Tibial nerve (tissue), 4 donors: ENCODE measurements at regions not wholly inside any gene's neighbourhood (a gene's known extent, or its start where the extent isn't known, plus 50 kb on each side); places are given as distances from the start of the nearest gene placed in this dataset.

ENCODE experiments used
- DNase-seq, 2 donors: peaks; one replicate each; pipeline ENCODE4 v3.0.0-alpha.2; 2019; ENCODE audit warnings: low spot score in 2 of 2
- H3K27ac ChIP-seq, 4 donors: fragments of 200-600 bp; sonication (generic) in 3 of 4; one replicate each; pipeline ENCODE4 v1.5.1; 2017 to 2019; ENCODE audit warnings: mild to moderate bottlenecking in 1 of 4
- H3K27me3 ChIP-seq, 2 donors: fragments of 200-600 bp; sonication (generic) in 1 of 2; one replicate each; pipeline versions ENCODE4 v1.5.1 to v1.6.0; 2017 to 2019
- H3K36me3 ChIP-seq, 3 donors: fragments of 200-600 bp; sonication (generic); one replicate each; pipeline ENCODE4 v1.5.1; 2018 to 2019
- H3K4me1 ChIP-seq, 4 donors: fragments of 200-600 bp; sonication (generic) in 3 of 4; one replicate each; pipeline ENCODE4 v1.5.1; 2017 to 2019
- H3K4me3 ChIP-seq, 4 donors: fragments of 200-600 bp; sonication (generic) in 3 of 4; one replicate each; pipeline ENCODE4 v1.5.1; 2017 to 2019; ENCODE audit warnings: mild to moderate bottlenecking in 1 of 4, moderate library complexity in 1 of 4
- H3K9me3 ChIP-seq, 4 donors: fragments of 200-600 bp; sonication (generic) in 3 of 4; one replicate each; pipeline ENCODE4 v1.5.1; 2017 to 2019
- EP300 ChIP-seq, 2 donors: sonication (generic); formaldehyde crosslinking; IDR thresholded peaks; one replicate each; pipeline ENCODE4 v1.6.1; 2017; ENCODE audit warnings: antibody characterized with exemption in 2 of 2, mild to moderate bottlenecking in 1 of 2
- POLR2A ChIP-seq, 2 donors: fragments of 450-650 bp; IDR thresholded peaks; one replicate each; pipeline ENCODE4 v1.6.1; 2017; ENCODE audit warnings: antibody characterized with exemption in 2 of 2, mild to moderate bottlenecking in 2 of 2, moderate library complexity in 2 of 2
- WGBS, 2 donors: methylation state at CpG; one replicate each; pipeline ENCODE4 v1.1.5; 2018; 5-methylcytosine and 5-hydroxymethylcytosine counted together
- TF ChIP-seq, protein P1 (sequence below), 5 experiments: fragments of 200-600 bp in 3 of 5; fragments of 450-650 bp in 2 of 5; sonication (generic) in 3 of 5; IDR thresholded peaks; one replicate each; pipeline ENCODE4 v1.5.1; 2016 to 2019; ENCODE audit warnings: antibody characterized with exemption in 5 of 5, mild to moderate bottlenecking in 3 of 5, moderate library complexity in 2 of 5

DNA sequence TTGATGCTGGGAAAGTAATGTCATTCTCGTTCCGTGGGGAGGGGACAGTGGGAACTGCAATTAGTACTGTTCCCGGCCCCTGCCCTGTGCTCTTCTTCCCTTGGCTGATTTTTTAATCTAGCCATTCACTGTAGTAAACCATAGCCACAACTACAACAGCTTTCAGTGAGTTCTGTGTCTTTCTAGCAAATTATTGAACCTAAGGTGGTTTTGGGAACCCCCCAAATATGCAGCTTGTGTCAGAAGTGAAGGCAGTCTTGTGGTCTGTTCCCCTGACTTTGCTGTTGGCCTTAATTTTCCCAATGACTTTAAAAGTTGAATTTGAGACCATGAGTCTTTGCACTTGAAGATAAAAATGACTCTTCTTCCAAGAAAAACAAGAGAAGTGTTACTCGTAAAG lies 114.3 kb upstream of the ETV6 start:
- Histone ChIP-seq H3K4me1 (no peaks in the 10 kb centered on the region), H3K27me3 (no peaks in the 10 kb centered on the region), H3K36me3 (no peaks in the 10 kb centered on the region), H3K27ac (no peak overlapping the region), H3K4me3 (no peak overlapping the region), H3K9me3 (peaks cover 0 to 4% (median 0%) of the 10 kb centered on the region in 4 donors)
- no peak for DNase-seq
- TF ChIP-seq, protein P1, sequence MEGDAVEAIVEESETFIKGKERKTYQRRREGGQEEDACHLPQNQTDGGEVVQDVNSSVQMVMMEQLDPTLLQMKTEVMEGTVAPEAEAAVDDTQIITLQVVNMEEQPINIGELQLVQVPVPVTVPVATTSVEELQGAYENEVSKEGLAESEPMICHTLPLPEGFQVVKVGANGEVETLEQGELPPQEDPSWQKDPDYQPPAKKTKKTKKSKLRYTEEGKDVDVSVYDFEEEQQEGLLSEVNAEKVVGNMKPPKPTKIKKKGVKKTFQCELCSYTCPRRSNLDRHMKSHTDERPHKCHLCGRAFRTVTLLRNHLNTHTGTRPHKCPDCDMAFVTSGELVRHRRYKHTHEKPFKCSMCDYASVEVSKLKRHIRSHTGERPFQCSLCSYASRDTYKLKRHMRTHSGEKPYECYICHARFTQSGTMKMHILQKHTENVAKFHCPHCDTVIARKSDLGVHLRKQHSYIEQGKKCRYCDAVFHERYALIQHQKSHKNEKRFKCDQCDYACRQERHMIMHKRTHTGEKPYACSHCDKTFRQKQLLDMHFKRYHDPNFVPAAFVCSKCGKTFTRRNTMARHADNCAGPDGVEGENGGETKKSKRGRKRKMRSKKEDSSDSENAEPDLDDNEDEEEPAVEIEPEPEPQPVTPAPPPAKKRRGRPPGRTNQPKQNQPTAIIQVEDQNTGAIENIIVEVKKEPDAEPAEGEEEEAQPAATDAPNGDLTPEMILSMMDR (IDR thresholded peaks at IDR 0.05): no peak
- TF ChIP-seq POLR2A (IDR thresholded peaks at IDR 0.05) (no peak), EP300 (IDR thresholded peaks at IDR 0.05) (no peak)
- WGBS, 2 donors: 79 to 88% methylated on average over 4 of the region's 4 CpGs

DNA sequence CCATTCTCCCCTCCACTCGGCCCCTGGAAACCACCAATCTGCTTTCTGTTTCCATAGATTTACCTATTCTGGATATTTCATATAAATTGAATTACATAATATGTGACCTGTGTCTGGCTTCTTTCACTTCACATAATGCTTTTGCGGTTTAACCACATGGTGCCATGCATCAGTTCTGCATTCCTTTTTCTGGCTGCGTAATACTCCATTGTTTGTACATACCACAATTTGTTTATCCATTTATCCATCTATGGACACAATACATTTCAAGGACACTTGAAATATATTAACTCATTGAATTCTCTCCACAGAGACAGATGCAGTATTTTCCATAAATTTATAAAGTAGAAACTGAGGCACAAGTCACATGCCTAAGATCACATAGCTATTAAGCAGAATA lies 110.3 kb upstream of the ETV6 start:
- Histone ChIP-seq H3K27me3 (no peaks in the 10 kb centered on the region), H3K4me1 (no peaks in the 10 kb centered on the region), H3K36me3 (no peaks in the 10 kb centered on the region), H3K4me3 (no peak overlapping the region), H3K9me3 (peaks cover 0 to 4% (median 0%) of the 10 kb centered on the region in 4 donors), H3K27ac (no peak overlapping the region)
- WGBS, 2 donors: 93 to 97% methylated on average over 3 of the region's 3 CpGs
- TF ChIP-seq, protein P1 (IDR thresholded peaks at IDR 0.05): no peak
- TF ChIP-seq EP300 (IDR thresholded peaks at IDR 0.05): no peak
- TF ChIP-seq POLR2A (IDR thresholded peaks at IDR 0.05): no peak
- no peak for DNase-seq

DNA sequence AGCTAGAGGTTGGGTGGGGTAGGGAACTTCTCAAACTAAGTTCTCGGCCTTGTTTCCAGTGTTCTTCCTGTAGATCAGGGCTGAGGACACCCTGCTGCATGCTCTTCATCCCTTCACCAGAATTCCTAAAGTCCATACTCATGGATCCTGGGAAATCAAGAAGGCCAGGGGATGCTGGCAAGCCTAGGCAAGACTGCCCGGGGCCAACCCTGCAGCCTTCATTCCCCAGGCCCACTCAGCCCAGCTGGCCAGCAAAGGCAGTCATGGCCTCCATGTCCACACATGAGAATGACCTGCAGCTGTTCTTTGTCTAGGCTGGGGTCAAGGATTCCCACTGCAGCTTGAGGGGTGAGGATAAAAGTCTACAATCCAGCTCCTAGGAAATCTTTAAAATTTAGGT lies 109.3 kb upstream of the ETV6 start:
- Histone ChIP-seq H3K4me3 (no peak overlapping the region), H3K4me1 (no peaks in the 10 kb centered on the region), H3K9me3 (peaks cover 0 to 4% (median 0%) of the 10 kb centered on the region in 4 donors), H3K27ac (no peak overlapping the region), H3K36me3 (no peaks in the 10 kb centered on the region), H3K27me3 (no peaks in the 10 kb centered on the region)
- DNase-seq: no peak
- TF ChIP-seq, protein P1 (IDR thresholded peaks at IDR 0.05): no peak
- TF ChIP-seq EP300 (IDR thresholded peaks at IDR 0.05) (no peak), POLR2A (IDR thresholded peaks at IDR 0.05) (no peak)
- WGBS, 2 donors: 85 to 90% methylated on average over 2 of the region's 2 CpGs

DNA sequence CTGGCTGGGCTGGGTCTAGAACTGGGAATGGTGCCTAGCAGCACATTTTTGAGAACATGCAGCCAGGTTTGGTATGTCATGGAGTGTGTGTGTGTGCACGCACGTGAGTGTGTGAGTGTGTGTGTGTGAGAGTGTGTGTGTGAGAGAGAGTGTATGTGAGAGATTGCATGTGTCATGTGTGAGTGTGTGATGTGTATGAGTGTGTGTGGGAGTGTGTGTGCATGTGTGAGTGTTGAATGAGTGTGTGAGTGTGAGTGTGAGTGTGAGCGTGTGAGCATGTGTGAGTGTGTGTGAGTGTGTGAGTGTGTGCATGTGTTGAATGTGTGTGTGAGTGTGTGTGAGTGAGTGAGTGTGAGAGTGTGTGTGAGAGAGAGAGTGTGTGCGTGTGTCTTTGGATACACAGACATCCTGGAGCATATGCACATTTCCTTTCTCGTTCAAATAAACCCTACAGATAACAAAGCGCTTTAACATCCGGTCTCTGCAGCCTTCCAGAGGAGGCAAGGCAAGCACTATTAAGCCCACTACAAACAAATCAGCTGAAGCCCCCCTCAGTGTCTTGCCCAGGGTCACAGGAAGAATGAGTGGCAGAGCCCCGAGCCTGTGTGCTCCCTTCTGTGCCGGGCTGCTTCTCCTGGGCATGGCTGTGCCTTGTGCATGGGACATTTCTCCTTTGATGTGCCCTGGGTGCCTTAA lies 108.7 kb upstream of the ETV6 start:
- Histone ChIP-seq H3K36me3 (no peaks in the 10 kb centered on the region), H3K27me3 (no peaks in the 10 kb centered on the region), H3K4me1 (no peaks in the 10 kb centered on the region), H3K27ac (no peak overlapping the region), H3K4me3 (no peak overlapping the region), H3K9me3 (peaks cover 0 to 4% (median 0%) of the 10 kb centered on the region in 4 donors)
- 54 to 66% methylated on average over 9 of the region's 9 CpGs for WGBS, 2 donors
- no peak for DNase-seq
- TF ChIP-seq POLR2A (IDR thresholded peaks at IDR 0.05) (no peak), EP300 (IDR thresholded peaks at IDR 0.05) (no peak)
- TF ChIP-seq, protein P1 (IDR thresholded peaks at IDR 0.05): no peak

DNA sequence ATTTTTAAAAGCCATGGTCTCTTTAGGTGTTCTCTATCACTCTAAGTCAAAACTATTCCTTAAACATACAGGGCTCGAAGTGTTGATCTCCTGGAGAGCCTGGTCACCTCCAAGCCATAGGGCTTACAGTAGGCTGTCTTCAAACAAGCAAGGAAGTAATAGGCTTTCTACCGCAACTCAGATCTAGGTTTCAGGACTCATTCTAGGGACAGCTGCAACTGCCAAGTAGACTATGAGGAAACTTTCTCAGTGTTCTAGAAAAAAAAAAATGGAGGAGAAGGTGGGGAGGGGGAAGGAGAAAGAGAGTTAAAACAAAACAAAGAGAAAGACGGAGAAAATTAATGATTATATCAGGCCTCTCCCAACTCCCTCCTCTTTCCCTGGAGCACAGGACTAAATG lies 106.9 kb upstream of the ETV6 start:
- DNase-seq: no peak
- TF ChIP-seq POLR2A (IDR thresholded peaks at IDR 0.05): no peak
- Histone ChIP-seq H3K9me3 (peaks cover 0 to 4% (median 0%) of the 10 kb centered on the region in 4 donors), H3K27ac (no peak overlapping the region), H3K36me3 (no peaks in the 10 kb centered on the region), H3K4me3 (no peak overlapping the region), H3K27me3 (no peaks in the 10 kb centered on the region), H3K4me1 (no peaks in the 10 kb centered on the region)
- WGBS, 2 donors: 78 to 81% methylated on average over 3 of the region's 3 CpGs
